Dedifferentiated amniotic fluid mesenchymal stem cell (primary cell): ENCODE measurements at regions not wholly inside any gene's neighbourhood (a gene's known extent, or its start where the extent isn't known, plus 50 kb on each side); places are given as distances from the start of the nearest gene placed in this dataset.
A peak's percentile ranks its signal among the peaks of the same experiment; 100 is the strongest.

Experiments
- DNase-seq: peaks from one replicate; pipeline ENCODE4 v3.0.0-alpha.2; 2016; ENCODE audit errors: extremely low spot score

DNA sequence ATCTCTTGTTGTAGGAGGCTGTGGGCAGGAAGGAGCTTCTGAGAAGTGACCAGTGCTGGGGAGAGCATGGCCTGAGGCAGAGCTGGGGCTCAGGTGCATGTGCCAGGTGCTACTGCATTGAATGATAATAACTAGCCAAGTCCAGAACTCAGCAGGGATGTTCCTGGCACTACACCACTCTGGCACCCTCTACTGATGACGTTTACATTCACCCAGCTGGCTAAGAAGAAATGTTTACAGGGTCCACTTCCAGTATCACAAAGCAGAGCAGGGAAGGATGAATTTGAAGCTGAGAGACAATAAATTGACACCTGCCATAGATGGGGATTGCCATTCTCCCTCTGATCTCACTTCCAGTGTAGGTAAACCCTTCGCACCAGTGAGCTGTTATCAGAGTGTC, 411.8 kb downstream of the SETD4 start:
- DNase-seq, result no peak

DNA sequence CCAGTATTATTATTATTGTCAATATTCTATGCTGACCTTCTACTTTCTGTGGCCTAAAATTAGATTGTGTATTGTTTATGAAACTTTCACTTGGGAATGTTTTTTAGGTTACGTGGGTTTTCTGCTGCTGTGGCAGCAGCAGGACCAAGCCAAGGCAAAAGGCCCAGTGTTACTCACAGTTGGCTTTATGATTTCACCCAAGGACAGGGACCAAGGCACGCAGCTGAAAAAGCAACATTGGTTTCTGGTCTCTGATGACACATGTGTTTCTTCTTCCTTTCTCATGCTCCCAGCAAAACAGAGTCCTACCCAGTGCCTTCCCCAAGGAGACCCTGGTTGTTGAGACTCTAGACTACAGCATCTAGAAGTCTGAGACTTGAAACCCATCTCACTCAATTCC, 413.7 kb downstream of the SETD4 start:
- DNase-seq, result peak; percentile 41

DNA sequence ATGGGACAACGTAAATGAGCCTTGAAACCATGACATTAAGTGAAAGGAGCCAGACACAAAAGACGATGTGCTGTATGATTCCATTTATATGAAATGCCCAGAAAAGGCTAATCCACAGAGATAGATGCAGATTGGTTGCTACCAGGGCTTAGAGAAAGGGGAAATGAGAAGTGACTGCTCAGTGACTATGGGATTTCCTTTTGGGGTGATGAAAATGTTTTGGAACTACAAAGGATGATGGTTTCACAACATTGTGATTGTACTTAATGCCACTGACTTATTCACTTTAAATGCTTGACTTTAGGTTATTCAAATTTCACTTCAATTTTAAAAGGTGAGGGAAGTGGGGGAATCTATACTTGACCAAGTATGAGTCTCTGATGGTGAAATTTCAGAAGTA, 414.3 kb downstream of the SETD4 start:
- DNase-seq, result no peak

DNA sequence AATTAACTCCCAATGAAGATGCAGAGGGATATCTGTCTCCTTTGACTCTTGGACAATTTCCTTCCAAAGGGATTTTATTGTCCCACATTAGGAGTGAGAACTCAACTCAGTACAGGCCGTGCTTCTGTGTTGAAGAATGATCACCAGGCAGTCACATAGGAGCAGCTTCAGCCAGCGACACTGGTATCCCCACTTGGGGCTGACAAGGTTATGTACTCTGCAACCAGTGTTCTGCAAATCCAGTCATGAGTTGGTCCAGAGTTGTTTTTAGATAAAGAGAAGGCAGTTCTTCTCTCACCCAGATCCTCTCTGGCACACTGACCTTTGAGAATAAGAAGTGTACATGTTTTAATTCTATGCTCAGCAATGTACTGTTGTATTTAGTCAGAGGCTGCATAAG, 415.8 kb downstream of the SETD4 start:
- no peak for DNase-seq

DNA sequence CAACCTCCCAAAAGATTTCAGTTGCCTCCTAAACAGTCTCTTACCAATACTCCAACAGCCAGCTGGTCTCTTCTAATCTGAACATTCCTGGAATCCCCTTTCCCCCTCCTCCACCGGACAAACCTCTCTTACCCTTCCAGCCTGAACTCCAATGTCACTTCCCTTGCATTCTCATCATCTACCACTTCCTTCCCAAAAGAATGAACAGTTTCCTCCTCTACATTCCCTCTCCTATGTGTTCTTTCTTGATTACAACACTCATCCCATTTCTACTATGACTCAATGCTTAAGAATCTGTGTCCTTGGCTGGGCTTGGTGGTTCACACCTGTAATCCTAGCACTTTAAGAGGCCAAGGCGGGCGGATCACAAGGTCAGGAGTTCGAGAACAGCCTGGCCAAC, 417.1 kb downstream of the SETD4 start:
- DNase-seq, result no peak

DNA sequence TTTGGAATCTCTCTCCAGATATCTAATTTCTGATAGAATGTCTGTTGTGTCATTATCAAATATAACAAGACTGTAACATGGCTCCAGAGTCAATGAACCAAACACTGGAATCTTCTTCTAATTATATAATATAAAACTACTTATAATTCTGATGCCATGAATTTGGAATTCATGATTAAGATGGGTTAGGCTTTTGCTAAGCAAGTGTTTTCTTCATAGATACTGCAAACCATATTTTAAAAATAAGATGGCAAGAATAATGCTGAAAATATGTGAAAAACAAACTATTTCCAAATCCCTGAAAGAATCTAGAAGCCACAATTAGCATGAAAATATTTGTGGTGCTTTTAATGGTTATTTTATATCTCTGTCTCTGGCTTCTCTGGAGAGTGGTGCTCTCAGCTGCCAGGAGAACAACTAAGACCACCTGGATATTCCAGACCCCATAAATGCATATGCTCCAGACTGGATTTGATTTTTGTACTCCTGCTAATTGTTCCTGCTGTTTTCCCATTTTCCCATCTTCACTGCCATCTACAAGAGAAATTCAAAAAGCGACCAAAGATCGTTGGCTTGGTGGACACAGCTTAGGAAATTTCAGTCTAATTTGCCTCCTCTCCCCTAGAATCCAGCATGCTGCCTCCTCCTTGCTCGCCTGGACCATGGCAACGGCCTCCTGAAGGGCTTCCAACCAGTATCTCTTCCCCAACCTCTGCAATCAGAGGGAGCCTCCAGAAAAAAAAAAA, 418.9 kb downstream of the SETD4 start:
- peak; percentile 86 for DNase-seq

DNA sequence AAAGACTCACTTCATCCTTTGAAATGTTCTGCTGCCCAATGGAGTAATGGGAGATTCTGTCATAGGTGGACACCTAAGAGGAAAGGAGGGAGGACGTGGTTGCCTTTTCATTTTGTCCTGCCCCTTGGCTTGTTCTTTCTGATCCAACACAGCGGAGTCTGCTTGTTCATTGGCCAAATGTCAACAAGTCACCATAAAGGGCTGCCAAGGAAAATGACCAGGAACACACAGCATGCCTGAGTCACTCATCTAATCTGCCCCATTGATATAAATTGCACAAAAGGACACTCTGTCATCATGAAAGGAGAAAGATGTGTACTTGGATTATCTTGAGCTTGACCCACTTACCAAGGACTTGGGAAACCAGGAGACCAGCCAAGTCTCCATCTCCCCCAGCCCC, 422.9 kb downstream of the SETD4 start:
- DNase-seq, result no peak

DNA sequence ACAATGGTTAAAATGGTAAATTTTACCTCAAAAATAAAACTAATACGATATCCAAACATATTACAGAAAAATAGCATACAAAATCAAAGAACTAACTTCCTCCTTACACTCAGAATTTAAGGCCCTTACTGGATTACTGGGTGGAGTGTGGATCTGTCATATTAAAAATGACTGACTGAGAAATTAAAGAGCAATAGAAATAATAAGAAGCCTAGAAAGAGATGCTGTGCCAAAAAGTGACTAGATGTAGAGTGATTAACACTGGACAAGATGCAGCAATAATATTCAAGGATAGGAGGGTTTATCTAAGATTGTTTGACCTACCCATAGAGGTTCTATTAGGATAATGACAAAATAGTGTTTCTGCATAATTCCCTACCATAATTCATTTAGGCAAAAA, 424.3 kb downstream of the SETD4 start:
- DNase-seq, result no peak

DNA sequence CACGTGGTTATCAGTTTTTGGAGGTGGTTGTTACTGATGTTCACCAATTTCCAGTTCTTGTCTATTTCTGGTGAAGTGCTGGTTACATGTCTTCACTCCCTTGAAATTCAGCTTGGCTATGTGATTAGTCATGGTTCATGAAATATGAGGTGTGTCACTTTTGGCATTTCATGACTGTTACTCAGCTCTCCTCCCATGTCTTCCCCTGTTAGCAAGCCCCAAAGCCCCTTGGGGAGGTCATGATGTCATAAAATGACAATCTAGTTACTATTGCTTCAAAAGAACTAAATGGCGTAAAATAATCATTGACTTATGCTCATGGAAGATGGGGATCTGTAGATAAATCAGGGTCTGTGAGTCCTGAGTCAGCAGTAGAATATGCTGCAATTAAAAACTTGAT, 425.1 kb downstream of the SETD4 start:
- DNase-seq, result peak; percentile 53

DNA sequence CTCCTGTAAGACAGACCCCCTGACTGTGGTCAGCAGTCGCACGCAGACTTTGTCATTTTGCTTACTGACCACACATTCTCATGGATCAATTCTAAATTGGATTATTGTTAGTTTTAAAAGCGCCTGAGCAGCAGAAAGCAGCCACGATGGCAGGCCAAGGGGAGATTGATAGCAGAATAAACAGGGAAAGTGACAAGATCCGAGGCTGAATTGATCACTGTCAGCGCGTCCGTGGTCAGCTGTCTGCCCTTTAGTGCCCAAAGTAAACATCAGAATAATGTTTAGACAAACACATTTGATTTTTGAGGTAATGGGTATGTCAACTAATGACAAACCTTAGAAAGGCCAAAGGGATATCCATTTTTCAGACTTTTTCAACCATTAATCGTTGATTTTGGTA, 426.8 kb downstream of the SETD4 start:
- no peak for DNase-seq

DNA sequence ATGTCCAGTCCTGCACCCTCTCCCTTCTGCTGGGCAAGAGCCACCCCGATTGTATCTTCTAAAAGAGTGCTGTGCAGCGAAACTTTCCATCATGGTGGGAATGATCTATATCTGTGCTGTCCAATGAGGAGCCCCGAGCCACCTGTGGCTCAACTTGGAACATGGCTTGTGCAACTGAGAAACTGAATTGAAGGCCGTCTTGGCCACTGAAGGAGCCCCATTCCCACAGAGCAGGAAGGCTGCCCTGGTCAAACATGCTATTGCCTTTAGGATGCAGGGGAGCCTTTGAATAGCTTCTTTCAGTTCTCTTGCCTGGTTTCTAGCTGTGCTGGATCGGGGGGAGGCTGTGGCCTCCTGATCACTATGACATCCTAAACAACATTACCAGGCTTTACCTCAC, 427.6 kb downstream of the SETD4 start:
- DNase-seq, result no peak

DNA sequence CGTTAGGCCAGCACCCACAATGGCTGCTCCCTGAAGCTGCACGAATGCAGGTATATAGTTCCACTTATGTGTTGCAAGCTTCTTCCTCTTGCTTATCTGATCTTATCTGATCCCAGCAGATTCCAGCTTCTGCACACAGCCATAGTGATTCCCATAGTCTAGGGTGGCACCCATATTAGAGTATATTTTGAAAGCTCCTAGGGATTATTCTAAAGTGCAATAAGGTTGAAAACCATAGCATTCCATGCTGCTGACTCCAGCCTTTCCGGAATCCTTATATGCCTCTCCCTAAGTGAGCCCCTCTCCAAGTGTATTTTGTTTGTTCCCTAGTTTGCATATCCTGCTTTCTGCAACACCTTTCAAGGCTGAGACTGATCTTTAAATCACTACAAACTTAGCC, 432.0 kb downstream of the SETD4 start:
- DNase-seq, result no peak

DNA sequence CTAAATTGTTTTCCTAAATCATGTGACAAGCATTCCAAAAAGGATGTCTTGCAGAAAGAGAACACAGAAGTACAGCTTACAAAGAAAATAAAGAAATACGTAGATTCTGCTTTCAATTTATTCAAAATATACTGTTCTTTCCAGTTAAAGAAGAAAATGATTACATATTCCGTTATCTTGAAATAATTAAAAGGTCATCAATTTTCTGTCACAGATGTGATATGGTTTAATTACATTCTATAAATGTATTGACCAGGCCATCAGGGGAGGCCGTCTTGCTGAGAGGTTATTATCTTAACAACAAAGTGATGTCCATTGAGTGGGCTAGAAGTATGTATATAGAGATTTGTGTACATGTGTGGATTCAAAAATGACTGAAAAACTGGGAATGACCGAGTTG, 432.9 kb downstream of the SETD4 start:
- no peak for DNase-seq

DNA sequence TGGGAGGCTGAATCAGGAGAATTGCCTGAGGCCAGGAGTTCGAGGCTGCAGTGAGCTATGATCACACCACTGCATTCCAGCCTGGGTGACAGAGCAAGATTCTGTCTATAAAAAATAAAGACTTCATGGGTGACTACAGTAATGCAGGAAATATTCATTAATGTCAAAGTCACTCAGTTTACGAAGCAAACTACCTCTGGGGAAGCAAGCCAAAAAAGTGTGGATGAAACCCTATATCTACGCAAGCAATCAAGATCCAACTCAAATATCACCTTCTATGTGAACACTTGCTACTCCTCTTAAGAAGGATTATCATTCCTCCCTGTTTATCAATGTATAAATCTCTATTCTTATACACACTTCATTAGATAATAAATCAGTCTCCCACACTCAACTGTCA, 434.8 kb downstream of the SETD4 start:
- DNase-seq, result no peak

DNA sequence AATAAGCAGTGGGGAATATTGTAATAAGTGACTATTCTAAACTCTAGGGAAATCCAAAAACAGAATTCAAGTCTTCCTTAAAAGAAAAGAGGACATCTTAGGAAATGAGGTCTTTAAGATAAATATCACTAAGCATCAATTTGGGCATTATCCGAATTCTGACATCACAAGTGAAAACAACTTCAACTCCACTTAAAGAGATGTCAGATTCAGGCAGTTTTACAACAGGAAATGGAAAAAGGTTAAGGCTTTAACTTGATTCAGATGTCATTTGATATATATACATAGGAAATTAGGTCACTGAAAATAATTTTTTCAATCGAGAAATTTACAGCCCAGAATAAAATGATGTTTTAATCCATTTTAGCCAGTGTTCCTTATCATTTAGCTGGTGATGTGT, 435.4 kb downstream of the SETD4 start:
- DNase-seq, result no peak

DNA sequence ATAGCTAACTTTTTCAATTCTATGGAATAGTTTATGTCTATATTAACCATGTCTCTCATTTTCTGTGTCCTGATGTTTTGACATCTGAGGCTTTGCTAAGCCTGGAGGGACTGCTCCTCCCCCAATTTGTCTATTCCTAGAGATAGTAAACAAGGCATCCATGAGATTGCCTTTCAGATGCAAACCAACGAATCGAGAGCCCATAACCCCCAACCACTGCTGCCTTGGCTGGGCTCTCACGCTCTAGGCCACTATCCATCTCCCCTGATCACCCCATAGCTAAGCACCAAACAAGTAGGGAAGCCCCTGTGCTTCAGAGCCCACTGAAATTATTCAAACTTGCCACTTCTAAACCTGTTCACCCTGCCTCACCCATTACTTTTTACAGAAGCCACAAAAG, 437.7 kb downstream of the SETD4 start:
- DNase-seq, result no peak

DNA sequence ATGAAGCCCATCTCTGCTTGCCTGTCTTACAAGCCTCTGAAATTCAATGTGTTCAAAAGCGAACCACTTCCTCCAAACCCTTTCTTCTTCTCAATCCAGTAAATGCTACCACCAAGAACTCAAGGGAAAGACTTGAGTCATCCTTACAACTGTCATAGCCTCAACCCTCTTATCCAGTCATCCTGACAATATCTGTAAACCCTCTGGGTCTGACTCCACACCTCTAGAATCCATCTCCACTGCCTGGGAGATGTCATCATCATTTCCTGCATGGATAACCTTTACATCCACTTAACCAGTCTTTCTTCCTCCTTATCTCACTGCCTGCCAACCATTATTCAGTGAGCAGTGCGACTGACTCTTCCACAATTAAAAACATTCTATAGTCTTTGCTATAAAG, 441.1 kb downstream of the SETD4 start:
- DNase-seq, result no peak

DNA sequence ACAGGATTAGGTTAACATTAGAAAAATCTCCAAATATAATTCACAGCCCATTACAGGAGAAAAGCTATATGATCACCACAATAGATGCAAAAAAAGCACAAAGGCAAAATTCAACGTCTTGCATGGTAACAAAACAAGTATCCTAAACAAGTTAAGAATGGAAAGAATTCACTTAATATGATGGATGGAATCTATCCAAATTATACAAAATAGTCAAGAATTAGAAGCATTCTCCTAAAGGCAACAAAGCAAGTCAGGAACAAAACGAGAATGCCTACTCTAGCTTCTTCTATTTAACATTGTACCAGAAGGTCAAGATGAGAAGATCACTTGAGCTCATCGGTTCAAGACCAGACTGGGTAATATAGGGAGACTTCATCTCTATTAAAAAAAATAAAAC, 442.8 kb downstream of the SETD4 start:
- DNase-seq, result peak; percentile 41

DNA sequence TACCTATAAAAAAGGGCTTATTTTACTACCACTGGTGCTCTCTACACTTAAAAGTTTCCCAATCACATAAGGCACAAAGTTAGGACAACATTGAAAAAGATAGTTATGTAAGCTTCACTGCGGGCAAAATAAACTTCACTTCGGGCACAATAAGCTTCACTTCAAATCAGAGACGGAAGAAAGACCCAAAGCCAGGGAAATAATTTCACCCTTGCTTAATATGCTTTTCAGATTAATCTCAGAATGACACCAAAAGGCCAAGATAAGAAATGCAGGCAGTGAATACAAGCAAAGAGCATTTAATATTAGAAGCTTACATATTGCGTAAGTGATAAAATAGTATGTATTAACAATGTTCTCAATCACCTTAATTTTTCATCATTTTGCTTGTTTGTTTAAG, 444.2 kb downstream of the SETD4 start:
- peak; percentile 37 for DNase-seq

DNA sequence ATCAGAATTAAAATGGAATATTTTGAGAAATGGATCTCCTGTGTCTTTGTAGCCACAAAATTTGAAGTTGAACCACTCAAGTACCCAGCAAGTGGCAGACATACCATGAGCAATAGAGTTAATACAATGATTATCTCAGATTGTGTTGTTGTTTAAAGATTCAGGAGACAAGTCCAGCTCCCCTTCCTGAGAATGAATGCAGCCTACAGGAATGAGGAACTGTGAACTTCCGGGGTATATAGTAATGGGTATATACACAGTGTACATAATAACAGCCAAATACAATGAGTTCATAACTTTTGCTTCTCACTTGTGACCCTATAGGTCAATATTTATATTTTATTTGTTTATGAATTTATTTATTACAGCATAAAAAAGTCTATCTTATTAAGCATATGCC, 445.0 kb downstream of the SETD4 start:
- no peak for DNase-seq

DNA sequence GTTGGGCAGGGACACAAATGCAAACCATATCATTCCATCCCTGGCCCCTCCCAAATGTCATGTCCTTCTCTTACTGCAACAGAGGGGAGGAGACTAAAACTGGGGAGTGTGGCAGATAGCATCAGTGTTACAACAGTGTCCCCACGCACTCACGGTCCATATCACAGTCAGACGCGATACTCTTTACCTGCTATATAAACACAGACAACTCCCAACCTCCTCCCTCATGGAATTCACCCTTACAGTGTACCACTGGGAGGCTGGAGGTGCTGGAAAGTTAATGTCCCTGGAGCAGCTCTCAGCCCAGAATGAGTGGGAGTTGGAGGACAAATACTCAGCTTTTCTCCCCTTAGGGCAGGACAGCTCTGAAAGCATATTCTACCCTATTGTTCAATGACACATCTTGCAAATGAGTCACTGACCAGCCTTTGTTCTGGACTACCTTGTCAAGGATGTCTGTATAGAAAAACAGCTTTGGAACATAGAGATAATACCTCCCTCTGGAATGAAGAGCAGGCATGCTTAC, 445.9 kb downstream of the SETD4 start:
- DNase-seq, result no peak

DNA sequence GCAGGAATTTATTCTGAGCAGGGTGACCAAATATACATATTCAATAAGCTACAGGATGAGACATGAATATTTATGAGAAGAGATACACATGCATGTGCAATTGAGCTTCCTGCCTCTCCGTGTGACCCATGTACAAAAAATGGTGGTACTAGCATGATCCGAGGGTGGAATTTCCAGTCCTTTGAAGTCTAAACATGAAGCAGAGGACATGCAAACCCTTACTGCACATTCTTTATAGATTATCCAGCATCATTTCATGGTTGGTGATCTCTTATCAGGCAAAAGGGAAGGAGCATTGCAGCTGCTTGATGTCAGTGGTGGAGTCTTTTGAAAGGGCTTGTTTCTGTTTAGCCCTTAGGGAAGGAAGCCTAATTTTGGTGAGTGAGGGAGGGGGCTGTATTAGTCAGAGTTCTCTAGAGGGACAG, 448.6 kb downstream of the SETD4 start:
- peak; percentile 20 for DNase-seq

DNA sequence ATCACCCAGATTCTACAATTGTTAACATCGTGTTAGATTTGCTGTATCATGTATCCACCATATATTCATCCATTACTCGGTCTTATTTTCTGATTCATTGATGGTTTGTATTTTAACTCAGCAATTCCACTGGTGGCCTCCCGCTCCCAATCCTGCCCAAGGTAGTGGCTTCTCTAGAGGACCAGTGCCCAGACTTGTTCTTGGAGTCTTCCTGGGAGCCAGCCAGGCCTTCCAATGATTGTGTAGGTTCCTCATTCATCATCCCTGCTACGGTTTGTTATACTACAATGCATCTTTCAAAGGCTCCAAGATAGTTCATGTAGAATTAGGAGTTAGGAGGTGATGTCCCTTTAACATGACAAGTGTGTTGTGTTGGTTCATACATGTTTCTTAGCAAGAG, 451.1 kb downstream of the SETD4 start:
- DNase-seq, result no peak

DNA sequence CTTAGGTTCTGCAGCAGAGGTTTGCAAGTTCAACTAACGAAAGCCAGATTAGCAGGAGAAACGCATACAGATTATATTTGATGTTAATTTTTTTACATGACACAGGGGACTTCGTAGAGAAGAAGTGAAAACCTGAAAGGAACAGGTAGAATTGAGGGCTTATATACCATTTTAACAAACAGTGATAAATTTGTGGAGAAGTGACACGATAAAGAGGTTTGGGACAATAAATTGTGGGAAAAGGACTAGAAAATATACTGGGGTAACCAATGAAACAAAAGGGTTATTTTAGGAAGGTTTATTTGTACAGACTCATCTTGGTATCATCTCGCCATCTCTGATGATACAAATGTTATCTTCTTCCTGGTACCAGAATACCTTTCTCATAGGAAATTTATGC, 452.9 kb downstream of the SETD4 start:
- no peak for DNase-seq
